ENCODE measurements at regions not wholly inside any gene's neighbourhood (a gene's known extent, or its start where the extent isn't known, plus 50 kb on each side); places are given as distances from the start of the nearest gene placed in this dataset.

GRCh38 chr3:74564560-74564959 lies 49.9 kb downstream of the CNTN3 start:
- Histone ChIP-seq H3K27me3 (ENCODE audit: control insufficient read depth, insufficient read depth, low read length) (no peaks in the 10 kb centered on the region), H3K4me1 (ENCODE audit: control insufficient read depth, insufficient read depth, low read length) (no peaks in the 10 kb centered on the region), H3K36me3 (ENCODE audit: control insufficient read depth, insufficient read depth, low read length) (no peaks in the 10 kb centered on the region), H3K9ac (ENCODE audit: low read length) (no peak overlapping the region), H3K9me3 (ENCODE audit: control insufficient read depth, insufficient read depth, low read depth, low read length) (no peaks in the 10 kb centered on the region), H3K4me3 (ENCODE audit: low read depth, low read length) (no peak overlapping the region), H3K27ac (ENCODE audit: low read depth, low read length) (no peak overlapping the region)

- Histone ChIP-seq H3K9me3 (ENCODE audit: control insufficient read depth, insufficient read depth, low read depth, low read length) (no peaks in the 10 kb centered on the region), H3K36me3 (ENCODE audit: control insufficient read depth, insufficient read depth, low read length) (no peaks in the 10 kb centered on the region), H3K4me3 (ENCODE audit: low read depth, low read length) (no peak overlapping the region), H3K4me1 (ENCODE audit: control insufficient read depth, insufficient read depth, low read length) (no peaks in the 10 kb centered on the region), H3K9ac (ENCODE audit: low read length) (no peak overlapping the region), H3K27ac (ENCODE audit: low read depth, low read length) (no peak overlapping the region), H3K27me3 (ENCODE audit: control insufficient read depth, insufficient read depth, low read length) (no peaks in the 10 kb centered on the region)
Measured at GRCh38 chr3:74562558-74563269, 51.7 kb downstream of the CNTN3 start.

GRCh38 chr3:74561881-74562280 lies 52.6 kb downstream of the CNTN3 start:
- H3K9me3 ChIP-seq (ENCODE audit: control insufficient read depth, insufficient read depth, low read depth, low read length) = no peaks in the 10 kb centered on the region
- H3K27ac ChIP-seq (ENCODE audit: low read depth, low read length) = no peak overlapping the region
- no peaks in the 10 kb centered on the region for H3K36me3 ChIP-seq (ENCODE audit: control insufficient read depth, insufficient read depth, low read length)
- H3K4me1 ChIP-seq (ENCODE audit: control insufficient read depth, insufficient read depth, low read length) = no peaks in the 10 kb centered on the region
- no peaks in the 10 kb centered on the region for H3K27me3 ChIP-seq (ENCODE audit: control insufficient read depth, insufficient read depth, low read length)
- no peak overlapping the region for H3K9ac ChIP-seq (ENCODE audit: low read length)
- no peak overlapping the region for H3K4me3 ChIP-seq (ENCODE audit: low read depth, low read length)

GRCh38 chr3:74559261-74559660 lies 55.2 kb downstream of the CNTN3 start:
- Histone ChIP-seq H3K4me1 (ENCODE audit: control insufficient read depth, insufficient read depth, low read length) (no peaks in the 10 kb centered on the region), H3K27ac (ENCODE audit: low read depth, low read length) (no peak overlapping the region), H3K4me3 (ENCODE audit: low read depth, low read length) (no peak overlapping the region), H3K9me3 (ENCODE audit: control insufficient read depth, insufficient read depth, low read depth, low read length) (no peaks in the 10 kb centered on the region), H3K36me3 (ENCODE audit: control insufficient read depth, insufficient read depth, low read length) (no peaks in the 10 kb centered on the region), H3K27me3 (ENCODE audit: control insufficient read depth, insufficient read depth, low read length) (no peaks in the 10 kb centered on the region), H3K9ac (ENCODE audit: low read length) (no peak overlapping the region)

GRCh38 chr3:74550686-74551085 lies 63.8 kb downstream of the CNTN3 start:
- Histone ChIP-seq H3K9me3 (ENCODE audit: control insufficient read depth, insufficient read depth, low read depth, low read length) (no peaks in the 10 kb centered on the region), H3K9ac (ENCODE audit: low read length) (no peak overlapping the region), H3K36me3 (ENCODE audit: control insufficient read depth, insufficient read depth, low read length) (no peaks in the 10 kb centered on the region), H3K4me1 (ENCODE audit: control insufficient read depth, insufficient read depth, low read length) (no peaks in the 10 kb centered on the region), H3K27ac (ENCODE audit: low read depth, low read length) (no peak overlapping the region), H3K4me3 (ENCODE audit: low read depth, low read length) (no peak overlapping the region), H3K27me3 (ENCODE audit: control insufficient read depth, insufficient read depth, low read length) (no peaks in the 10 kb centered on the region)

- Histone ChIP-seq H3K27me3 (ENCODE audit: control insufficient read depth, insufficient read depth, low read length) (no peaks in the 10 kb centered on the region), H3K27ac (ENCODE audit: low read depth, low read length) (no peak overlapping the region), H3K4me3 (ENCODE audit: low read depth, low read length) (no peak overlapping the region), H3K9me3 (ENCODE audit: control insufficient read depth, insufficient read depth, low read depth, low read length) (no peaks in the 10 kb centered on the region), H3K36me3 (ENCODE audit: control insufficient read depth, insufficient read depth, low read length) (no peaks in the 10 kb centered on the region), H3K9ac (ENCODE audit: low read length) (no peak overlapping the region), H3K4me1 (ENCODE audit: control insufficient read depth, insufficient read depth, low read length) (no peaks in the 10 kb centered on the region)
Measured at GRCh38 chr3:74546426-74546825, 68.0 kb downstream of the CNTN3 start.

- peaks cover 4% of the 10 kb centered on the region; the same call in 1 of the 2 replicates for H3K27me3 ChIP-seq (ENCODE audit: control insufficient read depth, insufficient read depth, low read length)
- H3K9me3 ChIP-seq (ENCODE audit: control insufficient read depth, insufficient read depth, low read depth, low read length) = no peaks in the 10 kb centered on the region
- no peak overlapping the region for H3K9ac ChIP-seq (ENCODE audit: low read length)
- no peak overlapping the region for H3K4me3 ChIP-seq (ENCODE audit: low read depth, low read length)
- H3K4me1 ChIP-seq (ENCODE audit: control insufficient read depth, insufficient read depth, low read length) = no peaks in the 10 kb centered on the region
- no peak overlapping the region for H3K27ac ChIP-seq (ENCODE audit: low read depth, low read length)
- H3K36me3 ChIP-seq (ENCODE audit: control insufficient read depth, insufficient read depth, low read length) = no peaks in the 10 kb centered on the region
Measured at GRCh38 chr3:74542441-74542840, 72.0 kb downstream of the CNTN3 start.

GRCh38 chr3:74539876-74540275 lies 74.6 kb downstream of the CNTN3 start:
- H3K4me3 ChIP-seq (ENCODE audit: low read depth, low read length) = no peak overlapping the region
- H3K9me3 ChIP-seq (ENCODE audit: control insufficient read depth, insufficient read depth, low read depth, low read length) = no peaks in the 10 kb centered on the region
- no peaks in the 10 kb centered on the region for H3K36me3 ChIP-seq (ENCODE audit: control insufficient read depth, insufficient read depth, low read length)
- H3K27me3 ChIP-seq (ENCODE audit: control insufficient read depth, insufficient read depth, low read length) = peaks cover 9% of the 10 kb centered on the region; the same call in 1 of the 2 replicates
- no peaks in the 10 kb centered on the region for H3K4me1 ChIP-seq (ENCODE audit: control insufficient read depth, insufficient read depth, low read length)
- H3K9ac ChIP-seq (ENCODE audit: low read length) = no peak overlapping the region
- no peak overlapping the region for H3K27ac ChIP-seq (ENCODE audit: low read depth, low read length)

- no peaks in the 10 kb centered on the region for H3K9me3 ChIP-seq (ENCODE audit: control insufficient read depth, insufficient read depth, low read depth, low read length)
- no peak overlapping the region for H3K4me3 ChIP-seq (ENCODE audit: low read depth, low read length)
- H3K36me3 ChIP-seq (ENCODE audit: control insufficient read depth, insufficient read depth, low read length) = no peaks in the 10 kb centered on the region
- no peak overlapping the region for H3K9ac ChIP-seq (ENCODE audit: low read length)
- H3K27ac ChIP-seq (ENCODE audit: low read depth, low read length) = no peak overlapping the region
- H3K27me3 ChIP-seq (ENCODE audit: control insufficient read depth, insufficient read depth, low read length) = peaks cover 13% of the 10 kb centered on the region
- no peaks in the 10 kb centered on the region for H3K4me1 ChIP-seq (ENCODE audit: control insufficient read depth, insufficient read depth, low read length)
Measured at GRCh38 chr3:74538669-74539068, 75.8 kb downstream of the CNTN3 start.

GRCh38 chr3:74537857-74538256 lies 76.6 kb downstream of the CNTN3 start:
- Histone ChIP-seq H3K4me1 (ENCODE audit: control insufficient read depth, insufficient read depth, low read length) (no peaks in the 10 kb centered on the region), H3K27me3 (ENCODE audit: control insufficient read depth, insufficient read depth, low read length) (peaks cover 20% of the 10 kb centered on the region), H3K27ac (ENCODE audit: low read depth, low read length) (no peak overlapping the region), H3K9me3 (ENCODE audit: control insufficient read depth, insufficient read depth, low read depth, low read length) (no peaks in the 10 kb centered on the region), H3K36me3 (ENCODE audit: control insufficient read depth, insufficient read depth, low read length) (no peaks in the 10 kb centered on the region), H3K9ac (ENCODE audit: low read length) (no peak overlapping the region), H3K4me3 (ENCODE audit: low read depth, low read length) (no peak overlapping the region)

GRCh38 chr3:74537164-74537563 lies 77.3 kb downstream of the CNTN3 start:
- Histone ChIP-seq H3K36me3 (ENCODE audit: control insufficient read depth, insufficient read depth, low read length) (no peaks in the 10 kb centered on the region), H3K4me1 (ENCODE audit: control insufficient read depth, insufficient read depth, low read length) (no peaks in the 10 kb centered on the region), H3K9ac (ENCODE audit: low read length) (no peak overlapping the region), H3K9me3 (ENCODE audit: control insufficient read depth, insufficient read depth, low read depth, low read length) (no peaks in the 10 kb centered on the region), H3K27me3 (ENCODE audit: control insufficient read depth, insufficient read depth, low read length) (peaks cover 23% of the 10 kb centered on the region), H3K27ac (ENCODE audit: low read depth, low read length) (no peak overlapping the region), H3K4me3 (ENCODE audit: low read depth, low read length) (no peak overlapping the region)

Measured in HUES6 (cell line).